ENCODE measurements at regions not wholly inside any gene's neighbourhood (a gene's known extent, or its start where the extent isn't known, plus 50 kb on each side); places are given as distances from the start of the nearest gene placed in this dataset.

DNA sequence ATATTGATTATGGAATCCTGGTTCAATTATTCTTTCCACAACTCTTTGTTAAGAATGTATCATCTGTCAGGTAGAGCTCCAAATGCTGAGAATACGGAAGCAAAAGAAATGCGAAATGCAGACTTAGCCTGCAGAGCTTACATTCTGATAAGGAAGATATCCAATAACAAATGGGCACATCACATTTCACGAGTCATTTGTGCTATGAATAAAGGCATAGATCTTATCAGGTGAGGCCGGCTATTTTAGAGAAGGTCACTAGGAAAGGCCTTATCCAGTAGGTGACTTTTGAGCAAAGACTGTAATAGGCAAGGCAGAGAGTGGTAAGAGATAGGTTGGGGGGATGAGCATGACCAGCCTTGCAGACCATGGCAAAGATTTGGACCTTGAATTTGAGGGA is 174.3 kb upstream of the SERPINE2 start:
- no peak overlapping the region for H3K4me3 ChIP-seq (ENCODE audit: low read length)
- no peak for DNase-seq (ENCODE audit: low read depth)
- TF ChIP-seq, protein P1, sequence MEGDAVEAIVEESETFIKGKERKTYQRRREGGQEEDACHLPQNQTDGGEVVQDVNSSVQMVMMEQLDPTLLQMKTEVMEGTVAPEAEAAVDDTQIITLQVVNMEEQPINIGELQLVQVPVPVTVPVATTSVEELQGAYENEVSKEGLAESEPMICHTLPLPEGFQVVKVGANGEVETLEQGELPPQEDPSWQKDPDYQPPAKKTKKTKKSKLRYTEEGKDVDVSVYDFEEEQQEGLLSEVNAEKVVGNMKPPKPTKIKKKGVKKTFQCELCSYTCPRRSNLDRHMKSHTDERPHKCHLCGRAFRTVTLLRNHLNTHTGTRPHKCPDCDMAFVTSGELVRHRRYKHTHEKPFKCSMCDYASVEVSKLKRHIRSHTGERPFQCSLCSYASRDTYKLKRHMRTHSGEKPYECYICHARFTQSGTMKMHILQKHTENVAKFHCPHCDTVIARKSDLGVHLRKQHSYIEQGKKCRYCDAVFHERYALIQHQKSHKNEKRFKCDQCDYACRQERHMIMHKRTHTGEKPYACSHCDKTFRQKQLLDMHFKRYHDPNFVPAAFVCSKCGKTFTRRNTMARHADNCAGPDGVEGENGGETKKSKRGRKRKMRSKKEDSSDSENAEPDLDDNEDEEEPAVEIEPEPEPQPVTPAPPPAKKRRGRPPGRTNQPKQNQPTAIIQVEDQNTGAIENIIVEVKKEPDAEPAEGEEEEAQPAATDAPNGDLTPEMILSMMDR (conservative IDR thresholded peaks at IDR 0.05; ENCODE audit: low read length) = no peak

- TF ChIP-seq, protein P1 (conservative IDR thresholded peaks at IDR 0.05; ENCODE audit: low read length) = no peak
- peak; percentile 60 for DNase-seq (ENCODE audit: low read depth)
- no peak overlapping the region for H3K4me3 ChIP-seq (ENCODE audit: low read length)
These were observed 172.7 kb upstream of the SERPINE2 start for GRCh38 chr2:224211791-224212190.

GRCh38 chr2:224211181-224211480 is 172.0 kb upstream of the SERPINE2 start:
- TF ChIP-seq, protein P1 (conservative IDR thresholded peaks at IDR 0.05; ENCODE audit: low read length) = no peak
- DNase-seq (ENCODE audit: low read depth) = peak; percentile 66

GRCh38 chr2:224210286-224211180 is 171.4 kb upstream of the SERPINE2 start:
- no peak overlapping the region for H3K4me3 ChIP-seq (ENCODE audit: low read length)
- no peak for DNase-seq (ENCODE audit: low read depth)
- TF ChIP-seq, protein P1 (conservative IDR thresholded peaks at IDR 0.05; ENCODE audit: low read length) = no peak

More at GRCh38 chr2:224211181-224211480, 172.0 kb upstream of the SERPINE2 start:
- no peak overlapping the region for H3K4me3 ChIP-seq (ENCODE audit: low read length)

DNA sequence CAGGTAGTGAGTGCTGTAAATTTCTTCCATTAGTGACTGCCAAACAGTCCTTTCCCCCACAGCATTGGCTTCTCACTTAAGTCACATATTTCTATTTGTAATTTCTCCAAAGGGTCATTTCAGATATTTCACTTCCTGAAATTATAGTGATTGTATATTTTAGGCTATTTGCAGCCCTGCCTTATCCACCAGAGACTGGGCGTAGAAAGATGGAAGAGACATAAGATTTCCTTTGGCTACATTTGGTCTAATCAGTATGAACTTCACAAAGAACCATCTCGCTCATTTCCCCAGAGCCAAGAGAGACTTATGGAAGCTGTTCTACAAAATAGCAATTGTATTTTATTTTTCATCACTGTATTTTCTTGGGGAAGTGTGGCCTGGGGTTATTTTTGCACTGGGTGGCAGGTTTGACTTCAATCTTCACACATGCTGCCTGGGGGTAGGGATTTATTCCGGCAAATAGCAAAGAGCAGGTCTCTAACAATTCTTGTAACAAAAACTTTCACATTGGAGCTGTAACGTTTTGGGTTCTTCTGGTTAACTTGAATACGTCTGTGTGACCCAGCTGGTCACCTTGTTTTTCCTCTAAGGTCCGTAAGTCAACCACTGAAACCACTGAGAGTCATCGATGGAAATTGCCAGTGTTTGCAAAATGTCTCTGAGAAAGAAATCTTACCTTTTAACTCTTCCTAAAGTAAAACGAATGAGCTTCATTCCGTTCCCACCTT is 170.6 kb upstream of the SERPINE2 start:
- no peak for DNase-seq (ENCODE audit: low read depth)
- H3K4me3 ChIP-seq (ENCODE audit: low read length) = no peak overlapping the region
- TF ChIP-seq, protein P1 (conservative IDR thresholded peaks at IDR 0.05; ENCODE audit: low read length) = no peak

DNA sequence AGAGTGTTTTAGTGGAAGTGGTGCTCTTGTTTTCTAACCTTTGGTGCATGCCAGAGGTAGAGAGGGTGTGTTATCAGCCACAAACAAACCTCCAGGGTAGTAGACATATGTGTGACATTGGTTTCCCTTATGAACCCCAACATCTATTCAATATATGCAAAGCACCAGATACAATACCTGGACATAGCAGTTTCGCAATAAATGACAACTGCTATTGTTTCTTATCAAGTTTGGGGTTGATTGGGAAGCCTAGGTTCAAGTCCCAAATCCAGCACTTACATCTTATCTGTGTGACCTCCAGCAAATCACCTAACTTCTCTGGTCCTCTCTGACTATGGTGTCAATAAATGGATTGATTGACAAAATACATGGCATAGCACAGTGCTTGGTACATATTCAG is 169.4 kb upstream of the SERPINE2 start:
- no peak overlapping the region for H3K4me3 ChIP-seq (ENCODE audit: low read length)
- DNase-seq (ENCODE audit: low read depth) = no peak
- TF ChIP-seq, protein P1 (conservative IDR thresholded peaks at IDR 0.05; ENCODE audit: low read length) = no peak

Data from AG10803 (cell line).